ENCODE measurements at regions not wholly inside any gene's neighbourhood (a gene's known extent, or its start where the extent isn't known, plus 50 kb on each side); places are given as distances from the start of the nearest gene placed in this dataset.

DNA sequence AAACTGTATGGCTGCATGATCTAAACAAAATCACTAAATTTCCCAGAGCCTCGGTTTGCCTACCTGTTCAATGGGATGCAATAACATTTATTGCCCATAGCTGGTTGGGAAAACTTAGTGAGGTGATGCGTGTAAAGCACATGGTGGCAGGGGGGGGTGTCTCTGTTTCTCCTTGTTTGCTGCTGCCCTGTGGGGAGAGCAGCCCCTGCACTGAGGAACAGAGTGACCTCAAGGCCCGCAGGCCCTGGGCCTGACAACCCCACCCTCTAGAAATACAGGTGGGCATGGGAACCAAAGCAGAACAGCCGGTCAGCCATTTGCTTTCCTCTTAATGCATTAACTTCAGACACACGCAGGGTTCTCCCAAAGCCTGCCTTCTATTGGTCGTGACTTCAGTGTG, 55.1 kb upstream of the SLC66A3 start:
- no peaks in the 10 kb centered on the region for H3K79me2 ChIP-seq (ENCODE audit: low read depth)
- no peak overlapping the region for H2AFZ ChIP-seq
- H3K36me3 ChIP-seq (ENCODE audit: low read depth): no peaks in the 10 kb centered on the region
- no peak overlapping the region for H3K27ac ChIP-seq
- BruUV-seq (replicated peaks): no TSS peak
- no peak overlapping the region for H3K4me3 ChIP-seq
- no peak for TF ChIP-seq EZH2 (IDR thresholded peaks at IDR 0.05; ENCODE audit: low read depth)
- TF ChIP-seq, protein P1, sequence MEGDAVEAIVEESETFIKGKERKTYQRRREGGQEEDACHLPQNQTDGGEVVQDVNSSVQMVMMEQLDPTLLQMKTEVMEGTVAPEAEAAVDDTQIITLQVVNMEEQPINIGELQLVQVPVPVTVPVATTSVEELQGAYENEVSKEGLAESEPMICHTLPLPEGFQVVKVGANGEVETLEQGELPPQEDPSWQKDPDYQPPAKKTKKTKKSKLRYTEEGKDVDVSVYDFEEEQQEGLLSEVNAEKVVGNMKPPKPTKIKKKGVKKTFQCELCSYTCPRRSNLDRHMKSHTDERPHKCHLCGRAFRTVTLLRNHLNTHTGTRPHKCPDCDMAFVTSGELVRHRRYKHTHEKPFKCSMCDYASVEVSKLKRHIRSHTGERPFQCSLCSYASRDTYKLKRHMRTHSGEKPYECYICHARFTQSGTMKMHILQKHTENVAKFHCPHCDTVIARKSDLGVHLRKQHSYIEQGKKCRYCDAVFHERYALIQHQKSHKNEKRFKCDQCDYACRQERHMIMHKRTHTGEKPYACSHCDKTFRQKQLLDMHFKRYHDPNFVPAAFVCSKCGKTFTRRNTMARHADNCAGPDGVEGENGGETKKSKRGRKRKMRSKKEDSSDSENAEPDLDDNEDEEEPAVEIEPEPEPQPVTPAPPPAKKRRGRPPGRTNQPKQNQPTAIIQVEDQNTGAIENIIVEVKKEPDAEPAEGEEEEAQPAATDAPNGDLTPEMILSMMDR (conservative IDR thresholded peaks at IDR 0.05): no peak
- peaks cover 15% of the 10 kb centered on the region for H3K4me1 ChIP-seq (replicated peaks; ENCODE audit: insufficient read depth)
- intact Hi-C loops (cut with micrococcal nuclease; ENCODE audit: unreplicated experiment): no loop called here
- CTCF ChIA-PET: no interaction called here
- H3K9me2 ChIP-seq (ENCODE audit: insufficient read depth): no peaks in the 10 kb centered on the region
- no peak overlapping the region for H3K4me2 ChIP-seq
- H3F3A ChIP-seq (ENCODE audit: insufficient read depth, low read depth): peaks cover 10% of the 10 kb centered on the region; the same call in 1 of the 2 replicates
- no peak for DNase-seq
- H4K20me1 ChIP-seq (ENCODE audit: insufficient read depth): no peaks in the 10 kb centered on the region
- no peaks in the 10 kb centered on the region for H3K9me3 ChIP-seq (ENCODE audit: insufficient read depth, low read depth)
- H3K27me3 ChIP-seq (ENCODE audit: insufficient read depth, low read depth): no peaks in the 10 kb centered on the region
- POLR2A ChIA-PET (ENCODE audit: unreplicated experiment): no interaction called here

DNA sequence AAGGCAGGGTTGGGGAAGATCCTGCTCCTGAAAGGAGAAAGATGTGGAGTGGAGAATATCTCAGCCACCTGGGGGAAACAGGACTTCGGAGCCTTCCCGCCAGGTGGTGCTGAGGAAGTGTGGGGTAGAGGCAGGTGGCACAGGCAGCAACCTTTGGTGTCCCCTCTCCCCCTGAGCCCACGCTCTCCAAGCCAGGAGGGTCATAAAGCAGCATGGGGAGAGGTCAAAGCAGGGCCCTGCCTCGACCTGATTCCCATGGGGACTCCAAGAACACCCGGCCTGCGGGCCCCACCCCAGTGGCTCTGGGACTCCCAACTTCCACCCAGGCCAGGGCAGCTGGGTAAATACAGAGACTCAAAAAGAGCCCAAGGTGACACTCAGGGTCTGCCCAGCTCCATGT, 54.3 kb upstream of the SLC66A3 start:
- H3K4me1 ChIP-seq (replicated peaks; ENCODE audit: insufficient read depth): peaks cover 15% of the 10 kb centered on the region
- peaks cover 10% of the 10 kb centered on the region; the same call in 1 of the 2 replicates for H3F3A ChIP-seq (ENCODE audit: insufficient read depth, low read depth)
- no peak overlapping the region for H3K4me2 ChIP-seq
- DNase-seq: no peak
- BruUV-seq (replicated peaks): no TSS peak
- ChIA-PET CTCF (no interaction called here), POLR2A (ENCODE audit: unreplicated experiment) (no interaction called here)
- no peaks in the 10 kb centered on the region for H3K9me3 ChIP-seq (ENCODE audit: insufficient read depth, low read depth)
- no peaks in the 10 kb centered on the region for H3K36me3 ChIP-seq (ENCODE audit: low read depth)
- no peaks in the 10 kb centered on the region for H3K9me2 ChIP-seq (ENCODE audit: insufficient read depth)
- H3K79me2 ChIP-seq (ENCODE audit: low read depth): no peaks in the 10 kb centered on the region
- H3K27ac ChIP-seq: no peak overlapping the region
- H2AFZ ChIP-seq: no peak overlapping the region
- no peak overlapping the region for H3K4me3 ChIP-seq
- H3K27me3 ChIP-seq (ENCODE audit: insufficient read depth, low read depth): no peaks in the 10 kb centered on the region
- intact Hi-C loops (cut with micrococcal nuclease; ENCODE audit: unreplicated experiment): no loop called here
- no peak for TF ChIP-seq EZH2 (IDR thresholded peaks at IDR 0.05; ENCODE audit: low read depth)
- TF ChIP-seq, protein P1 (conservative IDR thresholded peaks at IDR 0.05): no peak
- H4K20me1 ChIP-seq (ENCODE audit: insufficient read depth): no peaks in the 10 kb centered on the region

DNA sequence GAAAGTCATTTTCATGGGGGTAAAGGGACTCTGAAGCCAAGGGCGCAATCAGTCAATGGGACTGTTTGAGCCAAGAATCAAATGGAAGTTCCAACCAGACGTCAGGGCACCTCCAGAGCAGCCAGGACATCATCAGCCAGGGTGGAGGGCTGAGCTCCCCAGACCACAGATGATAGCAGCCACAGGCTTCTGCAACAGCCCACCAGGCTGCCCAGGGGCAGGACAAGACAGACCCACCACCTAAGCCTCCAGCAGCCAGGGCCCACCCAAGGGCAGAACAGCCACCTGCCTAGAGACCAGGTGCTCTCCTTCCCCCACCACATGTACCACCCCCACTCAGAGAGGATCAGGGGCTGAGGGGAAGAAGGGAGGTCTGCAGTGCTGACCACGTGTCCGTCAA, 53.8 kb upstream of the SLC66A3 start:
- no peak overlapping the region for H2AFZ ChIP-seq
- no TSS peak for BruUV-seq (replicated peaks)
- no peak for DNase-seq
- ChIA-PET CTCF (no interaction called here), POLR2A (ENCODE audit: unreplicated experiment) (no interaction called here)
- TF ChIP-seq, protein P1 (conservative IDR thresholded peaks at IDR 0.05): no peak
- TF ChIP-seq EZH2 (IDR thresholded peaks at IDR 0.05; ENCODE audit: low read depth): no peak
- H3K27me3 ChIP-seq (ENCODE audit: insufficient read depth, low read depth): no peaks in the 10 kb centered on the region
- H3K9me2 ChIP-seq (ENCODE audit: insufficient read depth): no peaks in the 10 kb centered on the region
- H3K4me1 ChIP-seq (replicated peaks; ENCODE audit: insufficient read depth): peaks cover 18% of the 10 kb centered on the region
- no peaks in the 10 kb centered on the region for H4K20me1 ChIP-seq (ENCODE audit: insufficient read depth)
- no peaks in the 10 kb centered on the region for H3K36me3 ChIP-seq (ENCODE audit: low read depth)
- peaks cover 10% of the 10 kb centered on the region; the same call in 1 of the 2 replicates for H3F3A ChIP-seq (ENCODE audit: insufficient read depth, low read depth)
- no peaks in the 10 kb centered on the region for H3K9me3 ChIP-seq (ENCODE audit: insufficient read depth, low read depth)
- no peak overlapping the region for H3K4me2 ChIP-seq
- H3K4me3 ChIP-seq: no peak overlapping the region
- no peaks in the 10 kb centered on the region for H3K79me2 ChIP-seq (ENCODE audit: low read depth)
- no peak overlapping the region for H3K27ac ChIP-seq
- intact Hi-C loops (cut with micrococcal nuclease; ENCODE audit: unreplicated experiment): no loop called here
